Ishikawa (cell line): ENCODE measurements at regions not wholly inside any gene's neighbourhood (a gene's known extent, or its start where the extent isn't known, plus 50 kb on each side); places are given as distances from the start of the nearest gene placed in this dataset.

Experiments
- CEBPB ChIP-seq: IDR thresholded peaks from 2 replicates; pipeline ENCODE4 v1.6.1; 2012
- CREB1 ChIP-seq: IDR thresholded peaks from 2 replicates; pipeline ENCODE4 v1.6.1; 2012; ENCODE audit warnings: low read depth
- EGR1 ChIP-seq: IDR thresholded peaks from 2 replicates; pipeline ENCODE4 v1.6.1; 2012
- EP300 ChIP-seq: IDR thresholded peaks from 2 replicates; pipeline ENCODE4 v1.6.1; 2012; ENCODE audit warnings: borderline replicate concordance
- FOXM1 ChIP-seq: IDR thresholded peaks from 2 replicates; pipeline ENCODE4 v1.6.1; 2012; ENCODE audit warnings: low read depth, borderline replicate concordance
- NFIC ChIP-seq: IDR thresholded peaks from 2 replicates; pipeline ENCODE4 v1.6.1; 2012
- RAD21 ChIP-seq: IDR thresholded peaks from 2 replicates; pipeline ENCODE4 v1.6.1; 2012; ENCODE audit warnings: low read depth
- TAF1 ChIP-seq: IDR thresholded peaks from 2 replicates; pipeline ENCODE4 v1.6.1; 2012; ENCODE audit warnings: low read depth, mild to moderate bottlenecking
- TCF12 ChIP-seq: IDR thresholded peaks from 2 replicates; pipeline ENCODE4 v1.6.1; 2012; ENCODE audit warnings: low read depth
- TEAD4 ChIP-seq: IDR thresholded peaks from 2 replicates; pipeline ENCODE4 v1.6.1; 2012
- YY1 ChIP-seq: IDR thresholded peaks from 2 replicates; pipeline ENCODE4 v1.6.1; 2012; ENCODE audit warnings: low read depth
- ZBTB7A ChIP-seq: IDR thresholded peaks from 2 replicates; pipeline ENCODE4 v1.6.1; 2012; ENCODE audit warnings: low read depth
- TF ChIP-seq, protein P1 (sequence below): IDR thresholded peaks from 2 replicates; pipeline ENCODE4 v1.6.1; 2012
- TF ChIP-seq, protein P2 (sequence below): IDR thresholded peaks from 2 replicates; pipeline ENCODE4 v1.6.1; 2012; ENCODE audit warnings: low read depth, mild to moderate bottlenecking
- TF ChIP-seq, protein P3 (sequence below): IDR thresholded peaks from 2 replicates; pipeline ENCODE4 v1.6.1; 2012

DNA sequence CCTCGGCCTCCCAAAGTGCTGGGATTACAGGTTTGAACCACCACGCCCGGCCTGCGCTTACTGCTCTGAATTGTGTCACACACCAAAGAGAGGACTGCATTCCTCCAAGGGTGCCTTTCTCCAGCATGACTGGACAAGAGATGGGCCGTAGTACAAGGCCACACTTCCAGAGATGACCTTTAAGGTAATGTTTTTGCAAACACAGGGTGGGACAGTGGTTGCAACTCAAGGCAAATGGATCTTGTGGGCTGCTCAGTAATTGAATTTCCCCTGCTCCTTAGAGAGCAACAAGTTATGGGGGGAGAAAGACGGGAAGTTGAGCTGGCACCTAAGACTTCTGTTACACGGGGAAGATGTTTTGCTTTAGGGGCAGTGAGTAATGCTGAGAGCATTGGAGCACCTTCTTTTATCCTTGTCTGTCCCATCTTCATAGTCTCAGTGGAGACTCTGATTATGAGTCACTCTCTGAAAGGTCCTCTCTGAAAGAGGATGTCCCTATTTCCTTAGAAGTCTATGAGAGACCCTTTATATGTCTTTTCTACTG, 66.3 kb downstream of the C11orf91 start:
- no peak for TF ChIP-seq YY1
- no peak for TF ChIP-seq ZBTB7A
- TF ChIP-seq EP300: no peak
- no peak for TF ChIP-seq CEBPB
- no peak for TF ChIP-seq TCF12
- no peak for TF ChIP-seq RAD21
- no peak for TF ChIP-seq EGR1
- no peak for TF ChIP-seq NFIC
- no peak for TF ChIP-seq TAF1
- TF ChIP-seq TEAD4: no peak
- TF ChIP-seq CREB1: no peak

DNA sequence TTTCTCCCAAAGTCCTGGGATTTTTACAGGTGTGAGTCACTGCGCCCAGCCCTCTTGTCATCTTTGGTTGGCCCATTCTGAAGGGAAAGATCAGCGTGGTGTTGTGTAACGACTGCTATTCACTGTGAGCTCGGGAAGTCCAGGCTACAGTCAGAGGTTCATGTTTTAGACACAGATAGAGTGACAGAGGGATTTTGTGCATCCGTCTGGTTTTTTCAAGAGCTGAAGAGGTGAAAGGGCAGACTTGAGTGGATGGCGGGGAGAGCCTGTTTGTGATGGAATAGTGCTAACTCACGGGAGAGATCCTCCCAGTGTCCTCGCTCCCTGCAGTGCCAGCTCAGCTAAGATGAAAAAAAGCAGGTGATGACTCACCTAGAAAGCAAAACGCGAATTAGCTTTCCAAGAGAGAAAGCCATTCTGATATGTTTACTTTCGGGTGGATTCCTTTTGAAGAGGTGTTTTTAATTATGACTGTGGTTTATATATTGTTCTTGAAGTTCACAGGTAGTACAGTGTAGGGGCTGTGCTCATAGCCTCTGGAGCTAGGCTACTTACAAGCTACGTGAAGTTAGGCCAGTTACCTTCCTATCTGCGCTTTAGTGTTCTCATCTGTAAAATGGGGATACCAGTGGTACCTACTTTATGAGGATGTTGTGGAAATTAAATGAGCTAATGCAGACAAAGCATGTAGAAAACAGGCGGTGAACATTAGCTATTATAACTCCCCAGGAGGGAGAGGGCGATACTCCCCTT, 67.2 kb downstream of the C11orf91 start:
- TF ChIP-seq NFIC (0 out of 2 replicates have a peak, but pooled peaks have one; percentile 13), EP300 (no peak)

DNA sequence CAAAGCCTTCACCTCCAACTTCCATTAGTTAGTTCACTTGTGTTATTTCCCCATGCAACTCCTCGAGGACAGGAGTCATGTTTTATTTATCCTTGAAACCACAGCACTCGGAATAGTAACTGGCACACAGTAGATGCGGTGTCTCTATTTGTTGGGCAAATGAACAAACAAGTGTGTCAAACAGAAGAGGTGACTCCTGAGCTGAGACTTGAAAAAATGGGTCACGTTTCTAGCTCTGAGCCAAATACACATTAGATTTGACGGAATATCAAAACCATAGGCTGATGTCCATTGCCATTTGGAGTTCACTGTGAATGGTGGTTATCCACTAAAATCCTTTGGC, 68.9 kb downstream of the C11orf91 start:
- TF ChIP-seq EP300 (no peak), NFIC (no peak), TEAD4 (no peak), TAF1 (no peak), ZBTB7A (no peak), CREB1 (no peak), FOXM1 (no peak), CEBPB (no peak), RAD21 (no peak), TCF12 (no peak), YY1 (no peak), EGR1 (no peak)
- TF ChIP-seq, protein P1, sequence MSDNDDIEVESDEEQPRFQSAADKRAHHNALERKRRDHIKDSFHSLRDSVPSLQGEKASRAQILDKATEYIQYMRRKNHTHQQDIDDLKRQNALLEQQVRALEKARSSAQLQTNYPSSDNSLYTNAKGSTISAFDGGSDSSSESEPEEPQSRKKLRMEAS: no peak
- TF ChIP-seq, protein P2, sequence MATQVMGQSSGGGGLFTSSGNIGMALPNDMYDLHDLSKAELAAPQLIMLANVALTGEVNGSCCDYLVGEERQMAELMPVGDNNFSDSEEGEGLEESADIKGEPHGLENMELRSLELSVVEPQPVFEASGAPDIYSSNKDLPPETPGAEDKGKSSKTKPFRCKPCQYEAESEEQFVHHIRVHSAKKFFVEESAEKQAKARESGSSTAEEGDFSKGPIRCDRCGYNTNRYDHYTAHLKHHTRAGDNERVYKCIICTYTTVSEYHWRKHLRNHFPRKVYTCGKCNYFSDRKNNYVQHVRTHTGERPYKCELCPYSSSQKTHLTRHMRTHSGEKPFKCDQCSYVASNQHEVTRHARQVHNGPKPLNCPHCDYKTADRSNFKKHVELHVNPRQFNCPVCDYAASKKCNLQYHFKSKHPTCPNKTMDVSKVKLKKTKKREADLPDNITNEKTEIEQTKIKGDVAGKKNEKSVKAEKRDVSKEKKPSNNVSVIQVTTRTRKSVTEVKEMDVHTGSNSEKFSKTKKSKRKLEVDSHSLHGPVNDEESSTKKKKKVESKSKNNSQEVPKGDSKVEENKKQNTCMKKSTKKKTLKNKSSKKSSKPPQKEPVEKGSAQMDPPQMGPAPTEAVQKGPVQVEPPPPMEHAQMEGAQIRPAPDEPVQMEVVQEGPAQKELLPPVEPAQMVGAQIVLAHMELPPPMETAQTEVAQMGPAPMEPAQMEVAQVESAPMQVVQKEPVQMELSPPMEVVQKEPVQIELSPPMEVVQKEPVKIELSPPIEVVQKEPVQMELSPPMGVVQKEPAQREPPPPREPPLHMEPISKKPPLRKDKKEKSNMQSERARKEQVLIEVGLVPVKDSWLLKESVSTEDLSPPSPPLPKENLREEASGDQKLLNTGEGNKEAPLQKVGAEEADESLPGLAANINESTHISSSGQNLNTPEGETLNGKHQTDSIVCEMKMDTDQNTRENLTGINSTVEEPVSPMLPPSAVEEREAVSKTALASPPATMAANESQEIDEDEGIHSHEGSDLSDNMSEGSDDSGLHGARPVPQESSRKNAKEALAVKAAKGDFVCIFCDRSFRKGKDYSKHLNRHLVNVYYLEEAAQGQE: no peak
- TF ChIP-seq, protein P3, sequence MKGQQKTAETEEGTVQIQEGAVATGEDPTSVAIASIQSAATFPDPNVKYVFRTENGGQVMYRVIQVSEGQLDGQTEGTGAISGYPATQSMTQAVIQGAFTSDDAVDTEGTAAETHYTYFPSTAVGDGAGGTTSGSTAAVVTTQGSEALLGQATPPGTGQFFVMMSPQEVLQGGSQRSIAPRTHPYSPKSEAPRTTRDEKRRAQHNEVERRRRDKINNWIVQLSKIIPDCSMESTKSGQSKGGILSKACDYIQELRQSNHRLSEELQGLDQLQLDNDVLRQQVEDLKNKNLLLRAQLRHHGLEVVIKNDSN: no peak

DNA sequence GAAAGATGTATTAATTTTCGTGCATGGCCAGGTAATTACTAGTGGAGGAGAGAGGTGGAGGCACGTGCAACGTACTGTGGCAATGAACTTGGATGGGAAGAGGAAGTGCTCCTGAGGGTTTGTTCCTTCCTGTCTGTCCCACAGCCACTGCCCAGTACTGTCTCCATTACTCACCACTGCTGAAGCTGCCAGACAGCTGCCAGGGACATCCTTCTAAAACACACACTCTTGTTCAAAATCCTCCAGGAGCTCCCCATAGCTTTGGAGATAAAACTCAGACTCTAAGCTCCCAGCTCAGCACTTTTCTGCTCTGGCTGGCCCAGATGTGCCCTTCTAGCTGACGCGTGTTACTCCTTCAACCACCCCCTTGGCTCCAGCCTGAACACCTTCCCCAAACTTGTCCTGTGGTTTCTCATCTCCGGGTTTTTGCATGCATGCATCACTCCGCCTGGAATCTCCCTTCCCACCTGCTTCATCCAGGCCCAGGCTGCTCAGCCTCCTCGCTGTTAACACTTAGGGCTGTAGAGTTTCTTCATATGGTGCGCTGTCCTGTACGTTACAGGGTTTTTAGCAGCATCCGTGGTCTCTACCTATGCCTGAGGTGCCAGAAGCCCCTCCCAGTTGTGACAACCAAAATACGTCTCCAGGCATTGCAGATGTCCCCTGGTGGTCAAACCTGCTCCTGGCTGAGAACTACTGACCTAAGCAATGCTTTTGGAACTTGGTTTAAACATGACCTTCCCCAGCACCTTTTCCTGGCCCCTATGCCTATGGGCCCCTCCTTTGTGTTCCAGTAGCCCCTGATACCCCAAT, 69.5 kb downstream of the C11orf91 start:
- TF ChIP-seq NFIC (no peak), CREB1 (no peak), CEBPB (no peak), YY1 (no peak), EP300 (no peak), TEAD4 (no peak), FOXM1 (no peak), TAF1 (no peak), TCF12 (no peak), ZBTB7A (no peak), EGR1 (no peak), RAD21 (no peak)
- TF ChIP-seq, protein P2: no peak
- TF ChIP-seq, protein P3: no peak
- TF ChIP-seq, protein P1: no peak

DNA sequence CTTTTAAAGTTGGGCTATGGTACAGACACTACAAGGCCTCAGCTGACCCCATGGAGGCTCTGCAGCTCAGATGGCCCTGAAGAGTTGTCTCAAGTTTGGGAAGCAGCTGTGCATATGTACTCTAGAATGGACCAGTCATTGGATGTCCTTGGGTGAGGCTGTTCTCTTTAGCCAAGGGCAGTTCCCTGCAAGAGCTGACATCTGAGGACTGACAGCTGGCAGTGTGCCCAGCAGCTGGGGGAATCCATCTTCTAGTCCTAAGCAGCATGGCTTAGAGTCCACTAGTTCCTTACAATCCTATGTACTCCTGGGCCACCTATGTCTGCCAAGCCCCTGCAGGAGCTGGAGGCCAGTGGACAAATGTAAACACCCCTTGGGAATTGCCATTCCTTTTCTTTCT, 76.5 kb downstream of the C11orf91 start:
- no peak for TF ChIP-seq TAF1

DNA sequence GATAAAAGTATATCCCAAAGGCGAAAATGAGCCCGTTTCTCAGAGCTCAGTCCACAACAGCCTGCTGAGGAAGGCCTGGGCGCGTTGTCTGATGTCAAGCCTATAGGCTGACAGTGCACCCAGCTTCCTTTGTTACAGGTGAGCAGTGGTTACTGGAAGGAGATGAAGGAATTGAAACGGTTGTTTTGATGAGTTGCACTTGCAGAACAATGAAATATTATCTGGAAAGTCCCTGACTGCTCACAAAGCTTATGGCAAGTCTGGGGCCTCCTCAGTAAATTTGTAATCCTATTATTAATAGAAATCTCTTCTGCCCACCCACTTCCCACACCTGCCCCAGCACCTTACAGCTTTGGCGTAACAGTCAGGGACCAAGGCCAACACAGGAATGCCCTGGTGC, 77.8 kb downstream of the C11orf91 start:
- no peak for TF ChIP-seq CREB1
- TF ChIP-seq TAF1: no peak
- TF ChIP-seq TEAD4: no peak
- no peak for TF ChIP-seq CEBPB
